IMR-90 (cell line): ENCODE measurements at regions not wholly inside any gene's neighbourhood (a gene's known extent, or its start where the extent isn't known, plus 50 kb on each side); places are given as distances from the start of the nearest gene placed in this dataset.
A peak's percentile ranks its signal among the peaks of the same experiment; 100 is the strongest.

Experiments used
- ATAC-seq: fragments of 200-7000 bp; cut with Tn5 transposase; 2 replicates; pipeline ENCODE4 v1.9.1; 2020; ENCODE audit warnings: low read depth, mild to moderate bottlenecking, moderate library complexity
- BruUV-seq: library from RNA; stranded (reverse); fragments of 400-500 nt; replicated peaks from 2 replicates; lab custom pipeline; 2021; lab: Mats Ljungman, UMichigan
- CTCF ChIA-PET: fragments of 300-600 bp; formaldehyde crosslinking; extraction: SDS; loops from one replicate; lab custom pipeline; 2021; ENCODE audit warnings: antibody characterized with exemption; lab: Yijun Ruan, JAX
- POLR2A ChIA-PET: fragments of 300-600 bp; sonication (Branson Sonifier 250); formaldehyde crosslinking; loops from one replicate; lab custom pipeline; 2022; ENCODE audit warnings: antibody characterized with exemption; ENCODE audit not compliant: unreplicated experiment; lab: Charles Lee
- DNase-seq: peaks from one replicate; pipeline ENCODE4 v3.0.0; 2013
- H2AFZ ChIP-seq: replicated peaks from 2 replicates; pipeline ENCODE3; 2013; ENCODE audit warnings: low read length, mild to moderate bottlenecking; ENCODE audit not compliant: poor library complexity
- H2AK5ac ChIP-seq: 2 replicates; pipeline ENCODE4 v1.6.1; 2013; ENCODE audit warnings: low read depth, low read length, inconsistent platforms
- H2AK9ac ChIP-seq: replicated peaks from 2 replicates; pipeline ENCODE3; 2013; ENCODE audit warnings: mild to moderate bottlenecking, low read depth, low read length, moderate library complexity; ENCODE audit not compliant: poor library complexity
- H2BK120ac ChIP-seq: 2 replicates; pipeline ENCODE4 v1.6.1; 2013; ENCODE audit warnings: low read depth, low read length, inconsistent platforms
- H2BK15ac ChIP-seq: 3 replicates; pipeline ENCODE4 v1.6.1; 2013; ENCODE audit warnings: low read depth, low read length, inconsistent platforms
- H2BK20ac ChIP-seq: 2 replicates; pipeline ENCODE4 v1.6.1; 2013; ENCODE audit warnings: low read depth, mild to moderate bottlenecking, inconsistent platforms, low read length, moderate library complexity
- H2BK5ac ChIP-seq: 2 replicates; pipeline ENCODE4 v1.6.1; 2013; ENCODE audit warnings: mild to moderate bottlenecking, low read depth, low read length, inconsistent platforms; ENCODE audit not compliant: poor library complexity, severe bottlenecking
- H3K14ac ChIP-seq: replicated peaks from 2 replicates; pipeline ENCODE4 v1.6.1; 2013; ENCODE audit warnings: low read depth, low read length, inconsistent platforms
- H3K18ac ChIP-seq: 2 replicates; pipeline ENCODE4 v1.6.1; 2013; ENCODE audit warnings: low read depth, low read length, control low read depth
- H3K23ac ChIP-seq: 2 replicates; pipeline ENCODE4 v1.6.1; 2013; ENCODE audit warnings: low read depth, low read length, inconsistent platforms
- H3K27ac ChIP-seq: 2 replicates; pipeline ENCODE4 v1.5.1; 2013; ENCODE audit warnings: mild to moderate bottlenecking, control low read depth, low read length; ENCODE audit not compliant: insufficient read depth
- H3K27me3 ChIP-seq: 2 replicates; pipeline ENCODE4 v1.6.1; 2013; ENCODE audit warnings: low read length; ENCODE audit not compliant: control insufficient read depth, insufficient read depth
- H3K36me3 ChIP-seq: 2 replicates; pipeline ENCODE4 v1.6.1; 2013; ENCODE audit warnings: low read length, mixed read lengths; ENCODE audit not compliant: control insufficient read depth, insufficient read depth
- H3K4ac ChIP-seq: 2 replicates; pipeline ENCODE4 v1.6.1; 2013; ENCODE audit warnings: low read depth, low read length, inconsistent platforms
- H3K4me1 ChIP-seq: 2 replicates; pipeline ENCODE4 v1.6.1; 2013; ENCODE audit warnings: low read length, mixed read lengths; ENCODE audit not compliant: control insufficient read depth, insufficient read depth
- H3K4me2 ChIP-seq: 2 replicates; pipeline ENCODE4 v1.6.1; 2013; ENCODE audit warnings: low read depth, mild to moderate bottlenecking, control low read depth, low read length, moderate library complexity
- H3K4me3 ChIP-seq: 2 replicates; pipeline ENCODE4 v1.5.1; 2013; ENCODE audit warnings: low read depth, mild to moderate bottlenecking, control low read depth, low read length, moderate library complexity; ENCODE audit not compliant: insufficient read depth
- H3K56ac ChIP-seq: 2 replicates; pipeline ENCODE4 v1.6.1; 2013; ENCODE audit warnings: low read length, inconsistent platforms; ENCODE audit not compliant: insufficient read depth; ENCODE audit errors: extremely low read depth
- H3K79me1 ChIP-seq, 2 experiments: 2 replicates each; pipeline ENCODE4 v1.6.1; 2013; ENCODE audit warnings: low read length in 2 of 2, inconsistent platforms in 1 of 2, low read depth in 1 of 2
- H3K9ac ChIP-seq: 2 replicates; pipeline ENCODE4 v1.6.1; 2013; ENCODE audit warnings: low read depth, low read length, control low read depth
- H3K9me1 ChIP-seq: 2 replicates; pipeline ENCODE4 v1.6.1; 2013; ENCODE audit warnings: low read length, inconsistent platforms; ENCODE audit not compliant: insufficient read depth
- H3K9me3 ChIP-seq: 2 replicates; pipeline ENCODE4 v1.6.1; 2013; ENCODE audit warnings: low read length; ENCODE audit not compliant: control insufficient read depth, insufficient read depth
- H4K20me1 ChIP-seq: 2 replicates; pipeline ENCODE4 v1.6.1; 2013; ENCODE audit warnings: low read length, inconsistent platforms; ENCODE audit not compliant: insufficient read depth
- H4K5ac ChIP-seq: 2 replicates; pipeline ENCODE4 v1.6.1; 2013; ENCODE audit warnings: mild to moderate bottlenecking, low read depth, low read length, control low read depth
- H4K8ac ChIP-seq, 2 experiments: 2 replicates each; pipeline ENCODE4 v1.6.1; 2013; ENCODE audit warnings: low read depth in 2 of 2, low read length in 2 of 2, control low read depth in 1 of 2, inconsistent platforms in 1 of 2
- H4K91ac ChIP-seq: 2 replicates; pipeline ENCODE4 v1.6.1; 2013; ENCODE audit warnings: low read depth, low read length, inconsistent platforms; ENCODE audit not compliant: insufficient read depth
- BHLHE40 ChIP-seq: fragments of 150-350 bp; IDR thresholded peaks from 2 replicates; pipeline ENCODE4 v1.6.1; 2016; ENCODE audit warnings: mild to moderate bottlenecking, low read depth, low read length
- CEBPB ChIP-seq: IDR thresholded peaks from 2 replicates; pipeline ENCODE4 v1.6.1; 2012; ENCODE audit warnings: low read depth, low read length, improper control_type of control experiment
- CHD1 ChIP-seq: IDR thresholded peaks from 2 replicates; pipeline ENCODE4 v1.6.1; 2012; ENCODE audit warnings: low read depth, low read length, improper control_type of control experiment
- FOS ChIP-seq: fragments of 150-350 bp; IDR thresholded peaks from 2 replicates; pipeline ENCODE4 v1.6.1; 2016; ENCODE audit warnings: low read depth, low read length
- MAFK ChIP-seq: IDR thresholded peaks from 2 replicates; pipeline ENCODE4 v1.6.1; 2012; ENCODE audit warnings: low read depth, low read length, improper control_type of control experiment
- MAZ ChIP-seq: IDR thresholded peaks from 2 replicates; pipeline ENCODE4 v1.6.1; 2012; ENCODE audit warnings: low read depth, mild to moderate bottlenecking, low read length, improper control_type of control experiment, moderate library complexity, borderline replicate concordance
- MXI1 ChIP-seq: IDR thresholded peaks from 2 replicates; pipeline ENCODE4 v1.6.1; 2012; ENCODE audit warnings: low read depth, mild to moderate bottlenecking, low read length, moderate library complexity, borderline replicate concordance
- POLR2A ChIP-seq: IDR thresholded peaks from 2 replicates; pipeline ENCODE4 v1.6.1; 2012; ENCODE audit warnings: mild to moderate bottlenecking, low read depth, low read length
- RCOR1 ChIP-seq: IDR thresholded peaks from 2 replicates; pipeline ENCODE4 v1.6.1; 2012; ENCODE audit warnings: mild to moderate bottlenecking, low read length, improper control_type of control experiment; ENCODE audit not compliant: insufficient replicate concordance
- SMC3 ChIP-seq: fragments of 150-350 bp; IDR thresholded peaks from 2 replicates; pipeline ENCODE4 v1.6.1; 2016; ENCODE audit warnings: low read depth, mild to moderate bottlenecking, antibody characterized with exemption, low read length, moderate library complexity
- WGBS, 2 experiments: methylation state at CpG; one replicate each; pipeline versions ENCODE4 v1.1.5 to v1.1.7; 2013; ENCODE audit warnings: missing lambda C conversion rate in 2 of 2; ENCODE audit not compliant: insufficient read length in 1 of 2; ENCODE audit errors: extremely low coverage in 2 of 2; 5-methylcytosine and 5-hydroxymethylcytosine counted together
- dilution Hi-C: fragments of 300-500 bp; cut with HindIII; formaldehyde crosslinking; loops from one replicate; pipeline ENCODE4 v1.14.3; 2018; ENCODE audit warnings: low sequenced_read_pairs; ENCODE audit not compliant: unreplicated experiment
- in situ Hi-C: fragments of 300-500 bp; cut with MboI; formaldehyde crosslinking; loops from 3 replicates; pipeline ENCODE4 v1.14.3; 2019; ENCODE audit warnings: low sequenced_read_pairs, inconsistent platforms, mixed read lengths
- intact Hi-C: fragments of 100-400 bp; cut with micrococcal nuclease; formaldehyde crosslinking; loops from 2 replicates; pipeline ENCODE4 v1.10.0; 2022
- TF ChIP-seq, protein P1 (sequence below): fragments of 150-350 bp; IDR thresholded peaks from 2 replicates; pipeline ENCODE4 v1.6.1; 2016; ENCODE audit warnings: low read depth, mild to moderate bottlenecking, low read length, moderate library complexity, borderline replicate concordance

DNA sequence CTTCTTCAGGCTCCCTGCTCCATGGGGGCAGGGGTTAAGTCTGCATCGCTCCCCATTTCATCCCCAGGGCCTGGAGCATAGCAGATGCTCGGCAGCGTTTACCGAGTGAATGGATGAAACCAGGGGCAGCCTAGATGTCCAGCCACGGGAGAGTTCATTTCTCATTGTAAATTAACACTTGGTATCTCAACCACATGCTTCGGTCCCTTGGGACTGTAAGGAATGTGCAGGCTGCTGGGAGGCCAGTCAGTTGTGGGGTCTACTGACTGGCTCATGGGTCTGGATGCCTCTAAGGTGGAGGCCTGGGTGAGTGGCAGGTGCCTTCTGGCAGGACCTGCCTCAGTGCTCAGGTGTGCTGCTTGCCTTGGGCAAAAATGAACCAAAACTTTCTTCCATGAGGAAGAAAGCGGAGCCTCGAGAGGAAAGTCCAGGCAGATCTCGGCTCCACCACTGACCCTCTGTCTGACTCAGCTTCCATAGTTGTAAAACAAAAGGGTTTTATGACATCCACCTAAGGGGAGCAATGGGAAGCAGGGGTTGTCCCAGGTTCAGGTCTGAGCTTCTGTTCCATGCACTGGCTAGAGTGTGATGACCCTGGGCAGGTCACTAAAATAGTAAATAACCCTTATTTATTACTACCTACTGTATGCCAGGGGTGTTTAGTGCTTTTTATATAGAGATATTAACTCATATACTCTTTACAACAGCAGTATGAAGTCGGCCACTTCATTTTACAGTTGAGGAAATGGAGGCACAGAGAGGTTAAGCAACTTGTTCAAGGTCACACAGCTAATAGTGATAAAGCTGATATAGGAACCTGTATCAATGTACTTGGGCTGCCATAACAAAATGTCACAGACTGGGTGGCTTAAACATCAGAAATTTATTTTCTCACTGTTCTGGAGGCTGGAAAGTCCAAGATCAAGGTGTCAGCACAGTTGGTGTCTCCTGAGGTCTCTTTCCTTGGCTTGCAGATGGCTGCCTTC lies 144.3 kb upstream of the STX18 start:
- intact Hi-C loops, result no loop called here
- no peak overlapping the region for H4K8ac ChIP-seq
- H3K4me2 ChIP-seq, result 0 out of 2 replicates have a peak overlapping the region, but pooled peaks have one; percentile 5
- no peak overlapping the region for H2AK5ac ChIP-seq
- 100% methylated on average over 1 of the region's 10 CpGs; no CpG with 5 or more reads in 1 of the 2 experiments for WGBS, 2 experiments
- H3K27ac ChIP-seq, result no peak overlapping the region
- no peak overlapping the region for H3K4me3 ChIP-seq
- H3K9me3 ChIP-seq, result no peaks in the 10 kb centered on the region
- H2BK15ac ChIP-seq, result no peak overlapping the region
- H3K14ac ChIP-seq, result no peak overlapping the region
- no peaks in the 10 kb centered on the region for H3K79me1 ChIP-seq
- POLR2A ChIA-PET, result no interaction called here
- H3K56ac ChIP-seq, result no peak overlapping the region
- no peak overlapping the region for H2BK120ac ChIP-seq
- H3K4me1 ChIP-seq, result no peaks in the 10 kb centered on the region; the same call in 1 of the 2 replicates
- H4K5ac ChIP-seq, result no peak overlapping the region
- H3K36me3 ChIP-seq, result no peaks in the 10 kb centered on the region
- no peak overlapping the region for H3K23ac ChIP-seq
- H2AK9ac ChIP-seq, result no peak overlapping the region
- CTCF ChIA-PET, result no interaction called here
- H3K9ac ChIP-seq, result no peak overlapping the region
- dilution Hi-C loops, result no loop called here
- no peak overlapping the region for H4K91ac ChIP-seq
- H4K20me1 ChIP-seq, result no peaks in the 10 kb centered on the region
- peak; percentile 37; the same call in 1 of the 2 replicates for ATAC-seq
- no peak overlapping the region for H2AFZ ChIP-seq
- H3K18ac ChIP-seq, result no peak overlapping the region
- no peak for DNase-seq
- no peak overlapping the region for H2BK5ac ChIP-seq
- no peaks in the 10 kb centered on the region for H3K9me1 ChIP-seq
- no peak overlapping the region for H2BK20ac ChIP-seq
- H3K27me3 ChIP-seq, result peaks cover 4% of the 10 kb centered on the region; the same call in 1 of the 2 replicates
- BruUV-seq, result no TSS peak
- TF ChIP-seq, protein P1, sequence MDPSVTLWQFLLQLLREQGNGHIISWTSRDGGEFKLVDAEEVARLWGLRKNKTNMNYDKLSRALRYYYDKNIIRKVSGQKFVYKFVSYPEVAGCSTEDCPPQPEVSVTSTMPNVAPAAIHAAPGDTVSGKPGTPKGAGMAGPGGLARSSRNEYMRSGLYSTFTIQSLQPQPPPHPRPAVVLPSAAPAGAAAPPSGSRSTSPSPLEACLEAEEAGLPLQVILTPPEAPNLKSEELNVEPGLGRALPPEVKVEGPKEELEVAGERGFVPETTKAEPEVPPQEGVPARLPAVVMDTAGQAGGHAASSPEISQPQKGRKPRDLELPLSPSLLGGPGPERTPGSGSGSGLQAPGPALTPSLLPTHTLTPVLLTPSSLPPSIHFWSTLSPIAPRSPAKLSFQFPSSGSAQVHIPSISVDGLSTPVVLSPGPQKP, result no peak
- TF ChIP-seq MAZ (no peak), POLR2A (no peak), CHD1 (no peak), FOS (no peak), CEBPB (no peak), RCOR1 (no peak), MAFK (no peak), BHLHE40 (no peak), SMC3 (no peak), MXI1 (no peak)
- in situ Hi-C loops, result no loop called here
- no peak overlapping the region for H3K4ac ChIP-seq
